SK-N-MC (cell line): ENCODE measurements at regions not wholly inside any gene's neighbourhood (a gene's known extent, or its start where the extent isn't known, plus 50 kb on each side); places are given as distances from the start of the nearest gene placed in this dataset.

ENCODE experiments used
- EZH2 ChIP-seq: fragments of 200-600 bp; sonication (generic); IDR thresholded peaks from one replicate; pipeline ENCODE4 v1.6.1; 2017; ENCODE audit warnings: antibody characterized with exemption
- POLR2AphosphoS5 ChIP-seq: IDR thresholded peaks from 2 replicates; pipeline ENCODE4 v1.6.1; 2012; ENCODE audit warnings: mild to moderate bottlenecking, low read depth, low read length, borderline replicate concordance

GRCh38 chr14:55745906-55746305 is 165.9 kb downstream of the KTN1 start:
- TF ChIP-seq POLR2AphosphoS5 (no peak), EZH2 (no peak)
